ENCODE measurements at regions not wholly inside any gene's neighbourhood (a gene's known extent, or its start where the extent isn't known, plus 50 kb on each side); places are given as distances from the start of the nearest gene placed in this dataset.

DNA sequence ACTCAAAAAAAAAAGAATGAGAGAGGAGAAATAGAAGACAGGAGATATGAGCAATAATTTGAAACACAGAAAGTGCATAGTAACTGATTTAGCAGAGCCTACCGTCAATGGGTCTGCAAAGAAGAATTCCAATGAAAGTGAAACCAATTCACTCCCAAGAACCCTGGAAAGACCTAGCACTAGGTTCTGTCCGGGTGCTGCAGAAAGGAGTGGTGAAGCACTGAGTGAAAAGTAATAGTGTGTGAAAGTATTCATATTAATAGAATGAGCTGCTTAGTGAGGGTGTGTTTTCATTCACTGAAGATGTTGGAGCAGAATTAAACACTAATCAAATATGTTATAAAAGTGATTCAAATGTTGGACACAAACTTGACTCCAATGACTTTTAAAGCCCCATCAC is 51.3 kb upstream of the SLC30A5 start:
- Histone ChIP-seq H3K4me3 (replicated peaks in 1 of 3; ENCODE audit: insufficient read depth in 1 of 3, low read depth in 2 of 3, low read length in 3 of 3) (peak overlapping the region in 2 of 3 experiments; percentile 76 to 84; a peak in 2 of 6 replicates), H2AFZ (ENCODE audit: low read length) (peak overlapping the region; percentile 79), H3K9ac (ENCODE audit: insufficient read depth, low read depth, low read length) (peak overlapping the region; percentile 44; the same call in 1 of the 2 replicates), H3K79me2 (ENCODE audit: insufficient read depth, low read length) (no peaks in the 10 kb centered on the region), H3K4me2 (ENCODE audit: low read depth, low read length) (peak overlapping the region; percentile 82), H4K20me1 (ENCODE audit: insufficient read depth, low read length) (no peaks in the 10 kb centered on the region), H3K4me1 (ENCODE audit: insufficient read depth, low read length) (peaks cover 28% of the 10 kb centered on the region), H3K36me3 (replicated peaks in 1 of 2; ENCODE audit: control insufficient read depth in 1 of 2, insufficient read depth in 2 of 2, low read length in 2 of 2) (no peaks in the 10 kb centered on the region), H3K27me3 (ENCODE audit: control insufficient read depth in 1 of 2, insufficient read depth in 2 of 2, low read length in 2 of 2) (no peaks in the 10 kb centered on the region), H3K9me3 (ENCODE audit: low read length) (no peaks in the 10 kb centered on the region), H3K27ac (ENCODE audit: extremely low read length, insufficient read depth, low read length) (no peak overlapping the region)
- ChIA-PET POLR2A (interaction anchor here (0.9 to 1.2 kb wide), 2 partner anchors 51 to 290 kb away, joined by 3 to 4 read pairs; partner anchors contain the start of genes CCDC125 and SLC30A5), CTCF (ENCODE audit: low intra/inter-chr PET ratio, low total read pairs) (interaction anchor here (1.5 to 2.9 kb wide), 2 partner anchors 41 to 292 kb away, joined by 7 to 16 read pairs; no protein-coding TSS in a partner anchor)
- 20% methylated on average over 2 of the region's 2 CpGs for WGBS (ENCODE audit: low lambda C conversion rate)
- in situ Hi-C loops (cut with HindIII; ENCODE audit: extremely low pct_ligation_motif_present, low pct_unique_long_range_greater_than_20kb) (no loop called here), intact Hi-C loops (cut with micrococcal nuclease; ENCODE audit: unreplicated experiment) (loop anchor here (5.0 kb wide), 1 partner anchor 290 kb away; the partner anchor contains the start of gene CCDC125)
- FAIRE-seq: no peak
- DNase-seq (ENCODE audit: low spot score): no peak
- TF ChIP-seq AHR (CRISPR knock-in tag; IDR thresholded peaks at IDR 0.05): no peak
- TF ChIP-seq GABPB1 (CRISPR knock-in tag; IDR thresholded peaks at IDR 0.05): no peak
- no peak for TF ChIP-seq HNRNPLL (IDR thresholded peaks at IDR 0.05; ENCODE audit: low read depth, low read length, poor library complexity, severe bottlenecking)
- TF ChIP-seq, protein P1, sequence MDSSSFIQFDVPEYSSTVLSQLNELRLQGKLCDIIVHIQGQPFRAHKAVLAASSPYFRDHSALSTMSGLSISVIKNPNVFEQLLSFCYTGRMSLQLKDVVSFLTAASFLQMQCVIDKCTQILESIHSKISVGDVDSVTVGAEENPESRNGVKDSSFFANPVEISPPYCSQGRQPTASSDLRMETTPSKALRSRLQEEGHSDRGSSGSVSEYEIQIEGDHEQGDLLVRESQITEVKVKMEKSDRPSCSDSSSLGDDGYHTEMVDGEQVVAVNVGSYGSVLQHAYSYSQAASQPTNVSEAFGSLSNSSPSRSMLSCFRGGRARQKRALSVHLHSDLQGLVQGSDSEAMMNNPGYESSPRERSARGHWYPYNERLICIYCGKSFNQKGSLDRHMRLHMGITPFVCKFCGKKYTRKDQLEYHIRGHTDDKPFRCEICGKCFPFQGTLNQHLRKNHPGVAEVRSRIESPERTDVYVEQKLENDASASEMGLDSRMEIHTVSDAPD (CRISPR knock-in tag; IDR thresholded peaks at IDR 0.05): no peak
- TF ChIP-seq SIN3A (IDR thresholded peaks at IDR 0.05; ENCODE audit: borderline replicate concordance, low read depth, low read length): 0 out of 2 replicates have a peak, but pooled peaks have one; percentile 1
- TF ChIP-seq ZNF652 (CRISPR knock-in tag; IDR thresholded peaks at IDR 0.05; ENCODE audit: borderline replicate concordance, low read depth): no peak
- no peak for TF ChIP-seq RNF2 (conservative IDR thresholded peaks at IDR 0.05; ENCODE audit: low read depth)
- no peak; the same call in 2 of the 3 replicates for ATAC-seq
- BruUV-seq (replicated peaks): no TSS peak

Data from HepG2 (cell line).